ENCODE measurements at regions not wholly inside any gene's neighbourhood (a gene's known extent, or its start where the extent isn't known, plus 50 kb on each side); places are given as distances from the start of the nearest gene placed in this dataset.

- Histone ChIP-seq H4K20me1 (ENCODE audit: insufficient read depth, low read length) (no peaks in the 10 kb centered on the region), H3K4me2 (ENCODE audit: low read depth, low read length) (no peak overlapping the region), H2BK120ac (ENCODE audit: low read depth, low read length) (peak overlapping the region; percentile 93), H2BK20ac (ENCODE audit: low read depth, low read length) (peak overlapping the region; percentile 83), H3K9ac (ENCODE audit: low read depth, low read length) (no peak overlapping the region), H3K9me1 (ENCODE audit: insufficient read depth, low read length) (no peaks in the 10 kb centered on the region; the same call in 1 of the 2 replicates), H4K5ac (ENCODE audit: low read depth, low read length) (peak overlapping the region; percentile 47; the same call in 1 of the 2 replicates), H3K4me3 (ENCODE audit: insufficient read depth, low read depth, low read length) (no peak overlapping the region), H3K14ac (replicated peaks; ENCODE audit: low read depth, low read length) (peak overlapping the region; percentile 75), H3K27me3 (ENCODE audit: control insufficient read depth, insufficient read depth, low read length) (no peaks in the 10 kb centered on the region), H3K27ac (ENCODE audit: insufficient read depth, low read length) (0 out of 2 replicates have a peak overlapping the region, but pooled peaks have one; percentile 27), H2BK15ac (ENCODE audit: low read depth, low read length) (peak overlapping the region; percentile 73; the same call in 2 of the 3 replicates), H3K36me3 (ENCODE audit: control insufficient read depth, insufficient read depth, low read length) (no peaks in the 10 kb centered on the region), H3K9me3 (ENCODE audit: control insufficient read depth, insufficient read depth, low read length) (no peaks in the 10 kb centered on the region), H2AK5ac (ENCODE audit: low read depth, low read length) (0 out of 2 replicates have a peak overlapping the region, but pooled peaks have one; percentile 56), H3K56ac (ENCODE audit: extremely low read depth, insufficient read depth, low read length) (no peak overlapping the region), H3K4ac (ENCODE audit: low read depth, low read length) (peak overlapping the region; percentile 42), H2AK9ac (replicated peaks; ENCODE audit: low read depth, low read length, poor library complexity) (no peak overlapping the region), H3K79me1 (ENCODE audit: low read depth in 1 of 2, low read length in 2 of 2) (no peaks in the 10 kb centered on the region), H4K8ac (ENCODE audit: low read depth in 2 of 2, low read length in 2 of 2) (peak overlapping the region in 1 of 2 experiments; percentile 71; a peak in 2 of 4 replicates), H3K4me1 (ENCODE audit: control insufficient read depth, insufficient read depth, low read length) (peaks cover 10% of the 10 kb centered on the region), H4K91ac (ENCODE audit: insufficient read depth, low read depth, low read length) (peak overlapping the region; percentile 37), H2AFZ (replicated peaks; ENCODE audit: low read length, poor library complexity) (no peak overlapping the region), H2BK5ac (ENCODE audit: low read depth, low read length, poor library complexity, severe bottlenecking) (peak overlapping the region; percentile 59), H3K23ac (ENCODE audit: low read depth, low read length) (peak overlapping the region; percentile 62; the same call in 1 of the 2 replicates), H3K18ac (ENCODE audit: low read depth, low read length) (peak overlapping the region; percentile 67; the same call in 1 of the 2 replicates)
- ATAC-seq (ENCODE audit: low read depth): no peak
- no TSS peak for BruUV-seq (replicated peaks)
- POLR2A ChIA-PET (ENCODE audit: unreplicated experiment): no interaction called here
- CTCF ChIA-PET: no interaction called here
- dilution Hi-C loops (cut with HindIII; ENCODE audit: low sequenced_read_pairs, unreplicated experiment): no loop called here
- no peak for DNase-seq
- intact Hi-C loops (cut with micrococcal nuclease): no loop called here
- in situ Hi-C loops (cut with MboI; ENCODE audit: low sequenced_read_pairs): no loop called here
- WGBS, 2 experiments (ENCODE audit: extremely low coverage in 2 of 2, insufficient read length in 1 of 2): 100% methylated on average over 2 of the region's 4 CpGs; no CpG with 5 or more reads in 1 of the 2 experiments
- TF ChIP-seq NFE2L2 (IDR thresholded peaks at IDR 0.05; ENCODE audit: low read depth, low read length) (no peak), FOS (IDR thresholded peaks at IDR 0.05; ENCODE audit: low read depth, low read length) (no peak), MAZ (IDR thresholded peaks at IDR 0.05; ENCODE audit: borderline replicate concordance, low read depth, low read length) (no peak), RAD21 (IDR thresholded peaks at IDR 0.05; ENCODE audit: low read length) (no peak), RCOR1 (IDR thresholded peaks at IDR 0.05; ENCODE audit: insufficient replicate concordance, low read length) (no peak), CHD1 (IDR thresholded peaks at IDR 0.05; ENCODE audit: low read depth, low read length) (no peak), MXI1 (IDR thresholded peaks at IDR 0.05; ENCODE audit: borderline replicate concordance, low read depth, low read length) (no peak), POLR2A (IDR thresholded peaks at IDR 0.05; ENCODE audit: low read depth, low read length) (no peak), CEBPB (IDR thresholded peaks at IDR 0.05; ENCODE audit: low read depth, low read length) (no peak), MAFK (IDR thresholded peaks at IDR 0.05; ENCODE audit: low read depth, low read length) (no peak), BHLHE40 (IDR thresholded peaks at IDR 0.05; ENCODE audit: low read depth, low read length) (no peak), RFX5 (IDR thresholded peaks at IDR 0.05; ENCODE audit: low read depth, low read length) (no peak), SMC3 (IDR thresholded peaks at IDR 0.05; ENCODE audit: low read depth, low read length) (no peak), USF2 (IDR thresholded peaks at IDR 0.05; ENCODE audit: low read depth, low read length) (no peak)
- TF ChIP-seq, protein P1, sequence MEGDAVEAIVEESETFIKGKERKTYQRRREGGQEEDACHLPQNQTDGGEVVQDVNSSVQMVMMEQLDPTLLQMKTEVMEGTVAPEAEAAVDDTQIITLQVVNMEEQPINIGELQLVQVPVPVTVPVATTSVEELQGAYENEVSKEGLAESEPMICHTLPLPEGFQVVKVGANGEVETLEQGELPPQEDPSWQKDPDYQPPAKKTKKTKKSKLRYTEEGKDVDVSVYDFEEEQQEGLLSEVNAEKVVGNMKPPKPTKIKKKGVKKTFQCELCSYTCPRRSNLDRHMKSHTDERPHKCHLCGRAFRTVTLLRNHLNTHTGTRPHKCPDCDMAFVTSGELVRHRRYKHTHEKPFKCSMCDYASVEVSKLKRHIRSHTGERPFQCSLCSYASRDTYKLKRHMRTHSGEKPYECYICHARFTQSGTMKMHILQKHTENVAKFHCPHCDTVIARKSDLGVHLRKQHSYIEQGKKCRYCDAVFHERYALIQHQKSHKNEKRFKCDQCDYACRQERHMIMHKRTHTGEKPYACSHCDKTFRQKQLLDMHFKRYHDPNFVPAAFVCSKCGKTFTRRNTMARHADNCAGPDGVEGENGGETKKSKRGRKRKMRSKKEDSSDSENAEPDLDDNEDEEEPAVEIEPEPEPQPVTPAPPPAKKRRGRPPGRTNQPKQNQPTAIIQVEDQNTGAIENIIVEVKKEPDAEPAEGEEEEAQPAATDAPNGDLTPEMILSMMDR (conservative IDR thresholded peaks at IDR 0.05; ENCODE audit: low read depth, low read length): no peak
- TF ChIP-seq, protein P2, sequence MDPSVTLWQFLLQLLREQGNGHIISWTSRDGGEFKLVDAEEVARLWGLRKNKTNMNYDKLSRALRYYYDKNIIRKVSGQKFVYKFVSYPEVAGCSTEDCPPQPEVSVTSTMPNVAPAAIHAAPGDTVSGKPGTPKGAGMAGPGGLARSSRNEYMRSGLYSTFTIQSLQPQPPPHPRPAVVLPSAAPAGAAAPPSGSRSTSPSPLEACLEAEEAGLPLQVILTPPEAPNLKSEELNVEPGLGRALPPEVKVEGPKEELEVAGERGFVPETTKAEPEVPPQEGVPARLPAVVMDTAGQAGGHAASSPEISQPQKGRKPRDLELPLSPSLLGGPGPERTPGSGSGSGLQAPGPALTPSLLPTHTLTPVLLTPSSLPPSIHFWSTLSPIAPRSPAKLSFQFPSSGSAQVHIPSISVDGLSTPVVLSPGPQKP (IDR thresholded peaks at IDR 0.05; ENCODE audit: borderline replicate concordance, low read depth, low read length): no peak
Observed at GRCh38 chr10:3549118-3549517, 235.9 kb downstream of the KLF6 start.
